H9 (cell line): ENCODE measurements at regions not wholly inside any gene's neighbourhood (a gene's known extent, or its start where the extent isn't known, plus 50 kb on each side); places are given as distances from the start of the nearest gene placed in this dataset.

Source experiments
- DNase-seq: peaks from one replicate; pipeline ENCODE4 v3.0.0-alpha.2; 2017
- H2AFZ ChIP-seq: one replicate; pipeline ENCODE4 v1.6.1; 2013; ENCODE audit warnings: mild to moderate bottlenecking, low read length, control low read depth, moderate library complexity
- H2AK5ac ChIP-seq: 2 replicates; pipeline ENCODE4 v1.6.1; 2013; ENCODE audit warnings: low read length, control low read depth, mixed read lengths; ENCODE audit not compliant: insufficient read length
- H2BK120ac ChIP-seq: one replicate; pipeline ENCODE4 v1.6.1; 2013; ENCODE audit warnings: low read depth, mild to moderate bottlenecking, low read length, control low read depth, inconsistent platforms; ENCODE audit not compliant: poor library complexity, severe bottlenecking
- H2BK12ac ChIP-seq: 2 replicates; pipeline ENCODE4 v1.6.1; 2013; ENCODE audit warnings: low read length, control low read depth, mixed read lengths, low read depth; ENCODE audit not compliant: insufficient read length
- H2BK15ac ChIP-seq: 2 replicates; pipeline ENCODE4 v1.6.1; 2013; ENCODE audit warnings: low read depth, low read length, control low read depth
- H2BK20ac ChIP-seq: one replicate; pipeline ENCODE4 v1.6.1; 2013; ENCODE audit warnings: low read depth, mild to moderate bottlenecking, low read length, control low read depth, inconsistent platforms; ENCODE audit not compliant: poor library complexity, severe bottlenecking
- H2BK5ac ChIP-seq: 2 replicates; pipeline ENCODE4 v1.6.1; 2013; ENCODE audit warnings: low read length, control low read depth, mixed read lengths; ENCODE audit not compliant: insufficient read length
- H3K14ac ChIP-seq: 2 replicates; pipeline ENCODE4 v1.6.1; 2013; ENCODE audit warnings: low read length, control low read depth; ENCODE audit not compliant: insufficient read depth
- H3K18ac ChIP-seq: 2 replicates; pipeline ENCODE4 v1.6.1; 2013; ENCODE audit warnings: low read depth, mild to moderate bottlenecking, mixed read lengths, low read length, control low read depth; ENCODE audit not compliant: insufficient read length
- H3K23ac ChIP-seq: 2 replicates; pipeline ENCODE4 v1.6.1; 2013; ENCODE audit warnings: low read length, control low read depth, mixed read lengths, low read depth; ENCODE audit not compliant: insufficient read length
- H3K23me2 ChIP-seq: 2 replicates; pipeline ENCODE4 v1.6.1; 2013; ENCODE audit warnings: low read depth, mild to moderate bottlenecking, mixed read lengths, low read length, control low read depth; ENCODE audit not compliant: insufficient read length, poor library complexity, severe bottlenecking
- H3K27ac ChIP-seq: 2 replicates; pipeline ENCODE4 v1.5.1; 2013; ENCODE audit warnings: low read length, control low read depth, mixed read lengths, low read depth; ENCODE audit not compliant: insufficient read length
- H3K27me3 ChIP-seq: 2 replicates; pipeline ENCODE4 v1.6.1; 2013; ENCODE audit warnings: low read length, control low read depth, inconsistent platforms; ENCODE audit not compliant: insufficient read depth
- H3K4ac ChIP-seq: 2 replicates; pipeline ENCODE4 v1.6.1; 2013; ENCODE audit warnings: low read depth, mild to moderate bottlenecking, control low read depth, inconsistent platforms, low read length, moderate library complexity
- H3K4me1 ChIP-seq: 2 replicates; pipeline ENCODE4 v1.6.1; 2013; ENCODE audit warnings: low read length, control low read depth, inconsistent platforms; ENCODE audit not compliant: insufficient read depth
- H3K4me2 ChIP-seq: 2 replicates; pipeline ENCODE4 v1.6.1; 2013; ENCODE audit warnings: low read length, control low read depth, mixed read lengths; ENCODE audit not compliant: insufficient read length, insufficient read depth
- H3K56ac ChIP-seq: 2 replicates; pipeline ENCODE4 v1.6.1; 2013; ENCODE audit warnings: low read depth, mild to moderate bottlenecking, mixed read lengths, low read length, control low read depth; ENCODE audit not compliant: insufficient read length
- H3K79me1 ChIP-seq: 2 replicates; pipeline ENCODE4 v1.6.1; 2013; ENCODE audit warnings: low read depth, mild to moderate bottlenecking, moderate library complexity, low read length, control low read depth, inconsistent platforms; ENCODE audit not compliant: insufficient read depth, poor library complexity, severe bottlenecking
- H3K79me2 ChIP-seq: 2 replicates; pipeline ENCODE4 v1.6.1; 2013; ENCODE audit warnings: low read length, control low read depth, inconsistent platforms; ENCODE audit not compliant: insufficient read depth
- H3K9ac ChIP-seq: 2 replicates; pipeline ENCODE4 v1.6.1; 2013; ENCODE audit warnings: low read length, control low read depth, mixed read lengths; ENCODE audit not compliant: insufficient read length; ENCODE audit errors: extremely low read depth
- H3K9me3 ChIP-seq: one replicate; pipeline ENCODE4 v1.6.1; 2013; ENCODE audit warnings: low read depth, low read length, inconsistent platforms; ENCODE audit not compliant: control insufficient read depth
- H3T11ph ChIP-seq: one replicate; pipeline ENCODE4 v1.6.1; 2013; ENCODE audit warnings: mild to moderate bottlenecking, low read length, control low read depth, inconsistent platforms
- H4K20me1 ChIP-seq: one replicate; pipeline ENCODE4 v1.6.1; 2013; ENCODE audit not compliant: control insufficient read depth, insufficient read length, insufficient read depth
- H4K5ac ChIP-seq: 2 replicates; pipeline ENCODE4 v1.6.1; 2013; ENCODE audit warnings: low read depth, mild to moderate bottlenecking, mixed read lengths, low read length, control low read depth; ENCODE audit not compliant: insufficient read length
- H4K8ac ChIP-seq: replicated peaks from 2 replicates; pipeline ENCODE4 v1.6.1; 2013; ENCODE audit warnings: low read length, control low read depth, mixed read lengths, low read depth; ENCODE audit not compliant: insufficient read length
- H4K91ac ChIP-seq: 2 replicates; pipeline ENCODE4 v1.6.1; 2013; ENCODE audit warnings: low read depth, mild to moderate bottlenecking, moderate library complexity, mixed read lengths, low read length, control low read depth; ENCODE audit not compliant: insufficient read length
- H3K27ac Mint-ChIP-seq, 3 experiments: 2 replicates in 2 of 3; 3 replicates in 1 of 3; pipeline ENCODE4 v1.8.0; 2020 to 2021; ENCODE audit warnings: mixed read lengths in 3 of 3, mild to moderate bottlenecking in 1 of 3, moderate library complexity in 1 of 3
- H3K27me3 Mint-ChIP-seq: 2 replicates; pipeline ENCODE4 v1.8.0; 2021; ENCODE audit warnings: low read depth, mild to moderate bottlenecking, moderate library complexity, mixed read lengths
- H3K36me3 Mint-ChIP-seq, 3 experiments: 2 replicates in 2 of 3; 3 replicates in 1 of 3; pipeline ENCODE4 v1.8.0; 2020 to 2021; ENCODE audit warnings: low read depth in 3 of 3, mixed read lengths in 3 of 3; ENCODE audit not compliant: insufficient read depth in 1 of 3
- H3K4me1 Mint-ChIP-seq, 2 experiments: 2 replicates each; pipeline ENCODE4 v1.8.0; 2020; ENCODE audit warnings: mixed read lengths in 2 of 2
- H3K4me3 Mint-ChIP-seq, 2 experiments: 2 replicates in 1 of 2; 3 replicates in 1 of 2; pipeline ENCODE4 v1.8.0; 2020 to 2021; ENCODE audit warnings: mild to moderate bottlenecking in 2 of 2, mixed read lengths in 2 of 2, moderate library complexity in 1 of 2
- H3K9me3 Mint-ChIP-seq, 2 experiments: 2 replicates in 1 of 2; 3 replicates in 1 of 2; pipeline ENCODE4 v1.8.0; 2020; ENCODE audit warnings: mild to moderate bottlenecking in 2 of 2, mixed read lengths in 2 of 2, moderate library complexity in 1 of 2
- WGBS: extraction: QIAGEN DNeasy Blood & Tissue Kit; methylation state at CpG from one replicate; pipeline ENCODE4 v1.1.7; 2013; ENCODE audit warnings: missing lambda C conversion rate, low lambda C conversion rate, mixed read lengths; ENCODE audit not compliant: insufficient read length; ENCODE audit errors: extremely low coverage; 5-methylcytosine and 5-hydroxymethylcytosine counted together
- TF ChIP-seq, protein P1 (sequence below): fragments of 200-600 bp; sonication (generic); conservative IDR thresholded peaks from 3 replicates; pipeline ENCODE4 v1.8.0; 2021; ENCODE audit warnings: antibody characterized with exemption, mild to moderate bottlenecking

DNA sequence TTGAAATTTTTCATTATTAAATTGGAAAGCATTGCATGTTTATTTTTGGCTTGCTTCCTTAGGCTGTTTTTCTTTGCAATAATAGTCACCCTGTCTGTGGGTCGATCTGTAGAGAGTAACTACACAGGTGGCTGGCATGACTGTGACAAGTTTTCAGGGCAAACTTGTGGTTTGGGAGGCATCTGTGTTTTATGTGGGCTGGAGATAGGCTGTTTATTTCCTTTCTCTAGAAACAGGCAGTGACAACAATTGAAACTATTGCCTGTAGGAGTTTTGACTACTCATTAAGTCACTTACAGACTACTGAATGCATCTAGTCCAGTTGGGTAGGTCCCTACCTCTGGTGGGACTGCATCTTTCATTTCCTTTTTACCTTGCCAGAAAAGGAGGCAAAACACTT lies 155.6 kb downstream of the DYRK2 start:
- H2BK5ac ChIP-seq = no peak overlapping the region

More for the DNA sequence above, 155.6 kb downstream of the DYRK2 start:
- Histone ChIP-seq H2AK5ac (no peak overlapping the region), H3K23me2 (no peaks in the 10 kb centered on the region), H3K4me2 (no peak overlapping the region), H4K5ac (no peak overlapping the region), H3K56ac (no peak overlapping the region), H3K79me2 (no peaks in the 10 kb centered on the region), H2AFZ (no peak overlapping the region), H3K79me1 (no peaks in the 10 kb centered on the region), H3K4ac (no peak overlapping the region), H2BK120ac (no peak overlapping the region), H3K9ac (no peak overlapping the region), H3K27me3 (no peaks in the 10 kb centered on the region), H4K20me1 (no peaks in the 10 kb centered on the region), H4K91ac (no peak overlapping the region), H2BK12ac (no peak overlapping the region), H3K9me3 (no peaks in the 10 kb centered on the region), H4K8ac (no peak overlapping the region), H3K23ac (no peak overlapping the region), H3K27ac (no peak overlapping the region), H3K4me1 (peaks cover 5% of the 10 kb centered on the region; the same call in 1 of the 2 replicates), H3K14ac (no peak overlapping the region), H3K18ac (no peak overlapping the region), H2BK20ac (no peak overlapping the region), H3T11ph (no peak overlapping the region), H2BK15ac (no peak overlapping the region)
- Mint-ChIP-seq H3K9me3 (no peaks in the 10 kb centered on the region), H3K4me3 (no peak overlapping the region), H3K4me1 (peaks cover 0 to 11% of the 10 kb centered on the region in 2 experiments; a peak in 3 of 4 replicates), H3K27ac (no peak overlapping the region), H3K27me3 (peaks cover 2% of the 10 kb centered on the region; the same call in 1 of the 2 replicates), H3K36me3 (no peaks in the 10 kb centered on the region)
- DNase-seq = no peak
- WGBS = no CpG with 5 or more reads among the region's 1 CpG
- TF ChIP-seq, protein P1, sequence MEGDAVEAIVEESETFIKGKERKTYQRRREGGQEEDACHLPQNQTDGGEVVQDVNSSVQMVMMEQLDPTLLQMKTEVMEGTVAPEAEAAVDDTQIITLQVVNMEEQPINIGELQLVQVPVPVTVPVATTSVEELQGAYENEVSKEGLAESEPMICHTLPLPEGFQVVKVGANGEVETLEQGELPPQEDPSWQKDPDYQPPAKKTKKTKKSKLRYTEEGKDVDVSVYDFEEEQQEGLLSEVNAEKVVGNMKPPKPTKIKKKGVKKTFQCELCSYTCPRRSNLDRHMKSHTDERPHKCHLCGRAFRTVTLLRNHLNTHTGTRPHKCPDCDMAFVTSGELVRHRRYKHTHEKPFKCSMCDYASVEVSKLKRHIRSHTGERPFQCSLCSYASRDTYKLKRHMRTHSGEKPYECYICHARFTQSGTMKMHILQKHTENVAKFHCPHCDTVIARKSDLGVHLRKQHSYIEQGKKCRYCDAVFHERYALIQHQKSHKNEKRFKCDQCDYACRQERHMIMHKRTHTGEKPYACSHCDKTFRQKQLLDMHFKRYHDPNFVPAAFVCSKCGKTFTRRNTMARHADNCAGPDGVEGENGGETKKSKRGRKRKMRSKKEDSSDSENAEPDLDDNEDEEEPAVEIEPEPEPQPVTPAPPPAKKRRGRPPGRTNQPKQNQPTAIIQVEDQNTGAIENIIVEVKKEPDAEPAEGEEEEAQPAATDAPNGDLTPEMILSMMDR = no peak
